ENCODE measurements at regions not wholly inside any gene's neighbourhood (a gene's known extent, or its start where the extent isn't known, plus 50 kb on each side); places are given as distances from the start of the nearest gene placed in this dataset.
"Not testable (repeated sequence)": the region's sequence is repeated elsewhere in the genome, so short reads cannot be mapped to it uniquely, and the experiment has no call there.

- TF ChIP-seq, protein P1, sequence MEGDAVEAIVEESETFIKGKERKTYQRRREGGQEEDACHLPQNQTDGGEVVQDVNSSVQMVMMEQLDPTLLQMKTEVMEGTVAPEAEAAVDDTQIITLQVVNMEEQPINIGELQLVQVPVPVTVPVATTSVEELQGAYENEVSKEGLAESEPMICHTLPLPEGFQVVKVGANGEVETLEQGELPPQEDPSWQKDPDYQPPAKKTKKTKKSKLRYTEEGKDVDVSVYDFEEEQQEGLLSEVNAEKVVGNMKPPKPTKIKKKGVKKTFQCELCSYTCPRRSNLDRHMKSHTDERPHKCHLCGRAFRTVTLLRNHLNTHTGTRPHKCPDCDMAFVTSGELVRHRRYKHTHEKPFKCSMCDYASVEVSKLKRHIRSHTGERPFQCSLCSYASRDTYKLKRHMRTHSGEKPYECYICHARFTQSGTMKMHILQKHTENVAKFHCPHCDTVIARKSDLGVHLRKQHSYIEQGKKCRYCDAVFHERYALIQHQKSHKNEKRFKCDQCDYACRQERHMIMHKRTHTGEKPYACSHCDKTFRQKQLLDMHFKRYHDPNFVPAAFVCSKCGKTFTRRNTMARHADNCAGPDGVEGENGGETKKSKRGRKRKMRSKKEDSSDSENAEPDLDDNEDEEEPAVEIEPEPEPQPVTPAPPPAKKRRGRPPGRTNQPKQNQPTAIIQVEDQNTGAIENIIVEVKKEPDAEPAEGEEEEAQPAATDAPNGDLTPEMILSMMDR (IDR thresholded peaks at IDR 0.05) = no peak
- Mint-ChIP-seq H3K4me1 (ENCODE audit: low read depth) (no peaks in the 10 kb centered on the region), H3K27ac (ENCODE audit: unreplicated experiment) (no peak overlapping the region), H3K27me3 (ENCODE audit: low read depth) (peaks cover 44% of the 10 kb centered on the region), H3K36me3 (ENCODE audit: low read depth) (no peaks in the 10 kb centered on the region), H3K4me3 (ENCODE audit: unreplicated experiment) (no peak overlapping the region), H3K9me3 (ENCODE audit: low read depth) (no peaks in the 10 kb centered on the region)
- no peak for DNase-seq (ENCODE audit: low spot score)
These were observed 101.2 kb downstream of the OLFM1 start for GRCh38 chr9:135188681-135189151.

DNA sequence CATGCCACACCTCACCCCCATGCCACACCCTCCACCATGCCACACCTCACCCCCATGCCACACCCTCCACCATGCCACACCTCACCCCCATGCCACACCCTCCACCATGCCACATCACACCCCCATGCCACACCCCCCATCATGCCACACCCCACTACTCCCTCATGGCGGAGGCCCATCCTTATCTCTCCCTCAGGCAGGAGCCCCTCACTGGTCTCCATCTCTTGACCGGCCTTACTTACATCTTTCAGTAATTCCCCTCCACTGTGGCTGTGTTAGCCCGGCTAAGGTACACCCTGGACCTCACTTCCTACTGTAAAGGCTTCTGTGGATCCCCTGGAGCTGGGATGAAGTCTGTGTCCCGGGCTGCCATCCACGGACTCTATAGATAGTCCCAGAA is 102.0 kb downstream of the OLFM1 start:
- no peak overlapping the region for H3K27ac Mint-ChIP-seq (ENCODE audit: unreplicated experiment)
- H3K36me3 Mint-ChIP-seq (ENCODE audit: low read depth) = no peaks in the 10 kb centered on the region
- H3K4me3 Mint-ChIP-seq (ENCODE audit: unreplicated experiment) = no peak overlapping the region
- no peak for DNase-seq (ENCODE audit: low spot score)
- TF ChIP-seq, protein P1 (IDR thresholded peaks at IDR 0.05) = no peak
- H3K9me3 Mint-ChIP-seq (ENCODE audit: low read depth) = no peaks in the 10 kb centered on the region
- no peaks in the 10 kb centered on the region for H3K4me1 Mint-ChIP-seq (ENCODE audit: low read depth)
- peaks cover 38% of the 10 kb centered on the region for H3K27me3 Mint-ChIP-seq (ENCODE audit: low read depth)

DNA sequence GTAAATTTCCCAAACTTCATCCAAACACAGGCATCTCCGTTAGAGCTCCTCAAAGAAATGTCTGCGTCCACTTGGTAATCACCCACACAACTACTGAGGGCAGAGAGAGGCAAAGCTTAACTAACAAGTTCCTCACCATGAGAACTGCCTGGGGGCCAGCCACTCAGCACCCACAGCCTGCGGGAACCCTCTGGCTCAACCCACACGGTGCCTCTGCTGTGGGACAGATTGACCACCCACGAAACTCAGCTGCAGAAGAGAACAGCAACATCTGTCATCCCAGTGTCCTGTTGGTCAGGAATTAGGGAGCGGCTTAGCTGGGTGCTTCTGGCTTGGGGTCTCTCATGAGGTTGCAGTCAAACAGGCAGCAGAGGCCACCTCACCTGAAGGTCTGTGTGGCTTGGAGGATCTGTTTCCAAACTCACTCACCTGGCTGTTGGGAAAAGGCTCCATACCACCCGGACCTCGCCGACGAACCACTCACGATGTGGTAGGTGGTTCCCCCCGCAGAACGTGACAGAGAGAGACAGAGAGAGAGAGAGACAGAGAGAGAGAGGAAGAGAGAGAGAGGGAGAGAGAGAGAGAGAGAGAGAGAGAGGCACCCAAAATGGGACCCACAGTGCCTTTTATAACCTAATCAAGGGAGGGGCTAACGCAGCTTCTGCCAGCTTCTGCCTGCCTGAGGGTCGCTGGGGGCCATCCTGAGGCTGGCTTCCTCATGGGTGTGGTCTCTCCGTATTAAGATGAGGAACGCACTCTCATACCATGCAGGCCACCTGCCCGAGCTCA is 103.5 kb downstream of the OLFM1 start:
- H3K36me3 Mint-ChIP-seq (ENCODE audit: low read depth) = no peaks in the 10 kb centered on the region
- H3K4me3 Mint-ChIP-seq (ENCODE audit: unreplicated experiment) = no peak overlapping the region
- no peak overlapping the region for H3K27ac Mint-ChIP-seq (ENCODE audit: unreplicated experiment)
- H3K9me3 Mint-ChIP-seq (ENCODE audit: low read depth) = no peaks in the 10 kb centered on the region
- no peaks in the 10 kb centered on the region for H3K4me1 Mint-ChIP-seq (ENCODE audit: low read depth)
- TF ChIP-seq, protein P1 (IDR thresholded peaks at IDR 0.05) = no peak
- H3K27me3 Mint-ChIP-seq (ENCODE audit: low read depth) = peaks cover 36% of the 10 kb centered on the region
- DNase-seq (ENCODE audit: low spot score) = no peak

DNA sequence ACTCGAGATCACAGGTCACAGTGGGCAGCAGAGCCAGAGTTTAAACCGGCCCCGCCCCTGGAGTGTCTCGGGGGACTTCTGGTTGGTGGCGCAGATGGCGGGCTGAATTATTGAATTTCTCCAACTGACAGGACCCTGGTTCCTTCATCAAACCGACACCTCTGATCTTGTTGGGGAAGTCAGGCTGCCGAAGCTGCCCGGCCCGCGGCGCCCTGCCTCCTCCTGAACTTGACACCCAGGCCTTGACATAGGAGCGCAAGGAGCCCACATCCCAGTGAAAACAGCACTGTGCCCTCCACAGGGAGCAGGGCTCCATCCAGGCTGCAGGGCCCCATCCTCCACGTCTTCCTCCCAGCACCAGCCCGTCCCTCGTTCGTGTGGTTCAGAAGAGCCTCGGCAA is 105.2 kb downstream of the OLFM1 start:
- Mint-ChIP-seq H3K9me3 (ENCODE audit: low read depth) (no peaks in the 10 kb centered on the region), H3K4me3 (ENCODE audit: unreplicated experiment) (no peak overlapping the region), H3K4me1 (ENCODE audit: low read depth) (no peaks in the 10 kb centered on the region), H3K27me3 (ENCODE audit: low read depth) (peaks cover 33% of the 10 kb centered on the region), H3K27ac (ENCODE audit: unreplicated experiment) (no peak overlapping the region), H3K36me3 (ENCODE audit: low read depth) (no peaks in the 10 kb centered on the region)
- TF ChIP-seq, protein P1 (IDR thresholded peaks at IDR 0.05) = no peak
- no peak for DNase-seq (ENCODE audit: low spot score)

DNA sequence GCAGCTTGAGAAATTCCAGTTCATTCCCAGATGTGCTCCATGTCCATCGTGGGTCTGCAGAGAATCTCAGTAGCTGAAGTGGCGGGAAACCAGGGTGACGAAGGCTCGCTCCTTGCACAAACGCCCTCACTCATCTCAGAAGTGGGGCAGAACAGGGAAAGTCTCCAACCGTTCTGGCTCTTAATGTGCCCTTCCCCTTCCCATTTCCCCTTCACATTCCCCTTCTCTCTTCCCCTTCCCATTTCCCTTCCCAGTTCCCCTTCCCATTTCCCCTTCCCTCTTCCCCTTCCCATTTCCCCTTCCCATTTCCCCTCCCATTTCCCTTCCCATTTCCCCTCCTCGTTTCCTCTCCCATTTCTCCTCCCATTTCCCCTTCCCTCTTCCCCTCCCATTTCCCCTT is 108.5 kb downstream of the OLFM1 start:
- DNase-seq (ENCODE audit: low spot score); H3K4me3 Mint-ChIP-seq (ENCODE audit: unreplicated experiment): not testable (repeated sequence)
- peaks cover 42% of the 10 kb centered on the region for H3K27me3 Mint-ChIP-seq (ENCODE audit: low read depth)

GRCh38 chr9:135196474-135196873 is 109.0 kb downstream of the OLFM1 start:
- Mint-ChIP-seq H3K4me1 (ENCODE audit: low read depth) (no peaks in the 10 kb centered on the region), H3K36me3 (ENCODE audit: low read depth) (no peaks in the 10 kb centered on the region), H3K4me3 (ENCODE audit: unreplicated experiment) (no peak overlapping the region), H3K27ac (ENCODE audit: unreplicated experiment) (no peak overlapping the region), H3K9me3 (ENCODE audit: low read depth) (no peaks in the 10 kb centered on the region), H3K27me3 (ENCODE audit: low read depth) (peaks cover 42% of the 10 kb centered on the region)
- DNase-seq (ENCODE audit: low spot score) = no peak
- TF ChIP-seq, protein P1 (IDR thresholded peaks at IDR 0.05) = no peak

More for the DNA sequence above, 108.5 kb downstream of the OLFM1 start:
- not testable (repeated sequence) for H3K36me3 Mint-ChIP-seq (ENCODE audit: low read depth); H3K9me3 Mint-ChIP-seq (ENCODE audit: low read depth); H3K27ac Mint-ChIP-seq (ENCODE audit: unreplicated experiment); H3K4me1 Mint-ChIP-seq (ENCODE audit: low read depth)
